ENCODE measurements at regions not wholly inside any gene's neighbourhood (a gene's known extent, or its start where the extent isn't known, plus 50 kb on each side); places are given as distances from the start of the nearest gene placed in this dataset.

GRCh38 chr4:66048861-66049260 lies 378.6 kb upstream of the EPHA5 start:
- no peak for TF ChIP-seq SNAI2 (CRISPR knock-in tag; IDR thresholded peaks at IDR 0.05)
- no peak for TF ChIP-seq ZNF8 (CRISPR knock-in tag; IDR thresholded peaks at IDR 0.05)
- TF ChIP-seq ARNTL (CRISPR knock-in tag; IDR thresholded peaks at IDR 0.05; ENCODE audit: borderline replicate concordance, low read depth), result no peak
- no peak for TF ChIP-seq ISL1 (CRISPR knock-in tag; IDR thresholded peaks at IDR 0.05)
- no peak for TF ChIP-seq TCF4 (CRISPR knock-in tag; IDR thresholded peaks at IDR 0.05; ENCODE audit: borderline replicate concordance)
- no peak for TF ChIP-seq ZNF565 (CRISPR knock-in tag; conservative IDR thresholded peaks at IDR 0.05; ENCODE audit: low read depth)
- TF ChIP-seq, protein P1, sequence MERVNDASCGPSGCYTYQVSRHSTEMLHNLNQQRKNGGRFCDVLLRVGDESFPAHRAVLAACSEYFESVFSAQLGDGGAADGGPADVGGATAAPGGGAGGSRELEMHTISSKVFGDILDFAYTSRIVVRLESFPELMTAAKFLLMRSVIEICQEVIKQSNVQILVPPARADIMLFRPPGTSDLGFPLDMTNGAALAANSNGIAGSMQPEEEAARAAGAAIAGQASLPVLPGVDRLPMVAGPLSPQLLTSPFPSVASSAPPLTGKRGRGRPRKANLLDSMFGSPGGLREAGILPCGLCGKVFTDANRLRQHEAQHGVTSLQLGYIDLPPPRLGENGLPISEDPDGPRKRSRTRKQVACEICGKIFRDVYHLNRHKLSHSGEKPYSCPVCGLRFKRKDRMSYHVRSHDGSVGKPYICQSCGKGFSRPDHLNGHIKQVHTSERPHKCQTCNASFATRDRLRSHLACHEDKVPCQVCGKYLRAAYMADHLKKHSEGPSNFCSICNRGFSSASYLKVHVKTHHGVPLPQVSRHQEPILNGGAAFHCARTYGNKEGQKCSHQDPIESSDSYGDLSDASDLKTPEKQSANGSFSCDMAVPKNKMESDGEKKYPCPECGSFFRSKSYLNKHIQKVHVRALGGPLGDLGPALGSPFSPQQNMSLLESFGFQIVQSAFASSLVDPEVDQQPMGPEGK (CRISPR knock-in tag; IDR thresholded peaks at IDR 0.05; ENCODE audit: borderline replicate concordance), result no peak
- TF ChIP-seq CSDC2 (CRISPR knock-in tag; IDR thresholded peaks at IDR 0.05), result no peak
- TF ChIP-seq POU6F1 (CRISPR knock-in tag; IDR thresholded peaks at IDR 0.05; ENCODE audit: borderline replicate concordance, low read depth), result no peak
- TF ChIP-seq BACH2 (CRISPR knock-in tag; IDR thresholded peaks at IDR 0.05; ENCODE audit: borderline replicate concordance), result no peak
- no peak for TF ChIP-seq OSR1 (CRISPR knock-in tag; IDR thresholded peaks at IDR 0.05)
- no peak for TF ChIP-seq ZFP3 (CRISPR knock-in tag; IDR thresholded peaks at IDR 0.05)
- TF ChIP-seq, protein P2, sequence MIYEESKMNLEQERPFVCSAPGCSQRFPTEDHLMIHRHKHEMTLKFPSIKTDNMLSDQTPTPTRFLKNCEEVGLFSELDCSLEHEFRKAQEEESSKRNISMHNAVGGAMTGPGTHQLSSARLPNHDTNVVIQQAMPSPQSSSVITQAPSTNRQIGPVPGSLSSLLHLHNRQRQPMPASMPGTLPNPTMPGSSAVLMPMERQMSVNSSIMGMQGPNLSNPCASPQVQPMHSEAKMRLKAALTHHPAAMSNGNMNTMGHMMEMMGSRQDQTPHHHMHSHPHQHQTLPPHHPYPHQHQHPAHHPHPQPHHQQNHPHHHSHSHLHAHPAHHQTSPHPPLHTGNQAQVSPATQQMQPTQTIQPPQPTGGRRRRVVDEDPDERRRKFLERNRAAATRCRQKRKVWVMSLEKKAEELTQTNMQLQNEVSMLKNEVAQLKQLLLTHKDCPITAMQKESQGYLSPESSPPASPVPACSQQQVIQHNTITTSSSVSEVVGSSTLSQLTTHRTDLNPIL (CRISPR knock-in tag; IDR thresholded peaks at IDR 0.05; ENCODE audit: low read depth), result no peak
- TF ChIP-seq CSRNP3 (CRISPR knock-in tag; IDR thresholded peaks at IDR 0.05), result no peak
- no peak for TF ChIP-seq GLIS3 (CRISPR knock-in tag; IDR thresholded peaks at IDR 0.05)
- no peak for TF ChIP-seq TOX (CRISPR knock-in tag; IDR thresholded peaks at IDR 0.05; ENCODE audit: borderline replicate concordance)
- no peak for ATAC-seq

DNA sequence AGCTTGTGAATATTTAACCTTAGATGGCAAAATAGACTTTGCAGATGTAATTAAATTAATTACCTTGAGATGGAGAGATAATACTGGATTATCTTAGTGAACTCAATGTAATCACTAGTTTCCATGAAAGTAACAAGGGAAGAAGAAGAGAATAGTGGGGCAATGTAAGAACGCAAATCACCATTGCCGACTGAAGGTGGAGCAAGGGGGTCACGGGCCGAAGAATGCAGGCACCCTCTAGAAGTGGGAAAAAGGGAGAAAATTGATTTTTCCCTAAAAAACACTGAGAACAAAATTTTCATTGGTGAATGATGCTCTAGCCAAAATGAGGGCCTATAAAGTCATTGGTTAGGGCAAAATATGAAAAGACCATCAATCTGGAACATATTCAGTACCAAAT lies 375.6 kb upstream of the EPHA5 start:
- no peak for ATAC-seq
- TF ChIP-seq RARB (CRISPR knock-in tag; IDR thresholded peaks at IDR 0.05) (no peak), ARNTL (CRISPR knock-in tag; IDR thresholded peaks at IDR 0.05; ENCODE audit: borderline replicate concordance, low read depth) (no peak), ZNF8 (CRISPR knock-in tag; IDR thresholded peaks at IDR 0.05) (no peak), ISL1 (CRISPR knock-in tag; IDR thresholded peaks at IDR 0.05) (no peak), ZFP3 (CRISPR knock-in tag; IDR thresholded peaks at IDR 0.05) (no peak), CSDC2 (CRISPR knock-in tag; IDR thresholded peaks at IDR 0.05) (no peak), ESRRG (CRISPR knock-in tag; IDR thresholded peaks at IDR 0.05) (no peak), OSR1 (CRISPR knock-in tag; IDR thresholded peaks at IDR 0.05) (no peak), TOX (CRISPR knock-in tag; IDR thresholded peaks at IDR 0.05; ENCODE audit: borderline replicate concordance) (no peak), SNAI2 (CRISPR knock-in tag; IDR thresholded peaks at IDR 0.05) (no peak), ZFP30 (CRISPR knock-in tag; IDR thresholded peaks at IDR 0.05) (no peak), POU6F1 (CRISPR knock-in tag; IDR thresholded peaks at IDR 0.05; ENCODE audit: borderline replicate concordance, low read depth) (no peak), TCF4 (CRISPR knock-in tag; IDR thresholded peaks at IDR 0.05; ENCODE audit: borderline replicate concordance) (no peak), PPARA (CRISPR knock-in tag; IDR thresholded peaks at IDR 0.05; ENCODE audit: borderline replicate concordance) (no peak), CSRNP3 (CRISPR knock-in tag; IDR thresholded peaks at IDR 0.05) (no peak), ZC3H10 (CRISPR knock-in tag; IDR thresholded peaks at IDR 0.05) (no peak), BACH2 (CRISPR knock-in tag; IDR thresholded peaks at IDR 0.05; ENCODE audit: borderline replicate concordance) (no peak)
- TF ChIP-seq, protein P3, sequence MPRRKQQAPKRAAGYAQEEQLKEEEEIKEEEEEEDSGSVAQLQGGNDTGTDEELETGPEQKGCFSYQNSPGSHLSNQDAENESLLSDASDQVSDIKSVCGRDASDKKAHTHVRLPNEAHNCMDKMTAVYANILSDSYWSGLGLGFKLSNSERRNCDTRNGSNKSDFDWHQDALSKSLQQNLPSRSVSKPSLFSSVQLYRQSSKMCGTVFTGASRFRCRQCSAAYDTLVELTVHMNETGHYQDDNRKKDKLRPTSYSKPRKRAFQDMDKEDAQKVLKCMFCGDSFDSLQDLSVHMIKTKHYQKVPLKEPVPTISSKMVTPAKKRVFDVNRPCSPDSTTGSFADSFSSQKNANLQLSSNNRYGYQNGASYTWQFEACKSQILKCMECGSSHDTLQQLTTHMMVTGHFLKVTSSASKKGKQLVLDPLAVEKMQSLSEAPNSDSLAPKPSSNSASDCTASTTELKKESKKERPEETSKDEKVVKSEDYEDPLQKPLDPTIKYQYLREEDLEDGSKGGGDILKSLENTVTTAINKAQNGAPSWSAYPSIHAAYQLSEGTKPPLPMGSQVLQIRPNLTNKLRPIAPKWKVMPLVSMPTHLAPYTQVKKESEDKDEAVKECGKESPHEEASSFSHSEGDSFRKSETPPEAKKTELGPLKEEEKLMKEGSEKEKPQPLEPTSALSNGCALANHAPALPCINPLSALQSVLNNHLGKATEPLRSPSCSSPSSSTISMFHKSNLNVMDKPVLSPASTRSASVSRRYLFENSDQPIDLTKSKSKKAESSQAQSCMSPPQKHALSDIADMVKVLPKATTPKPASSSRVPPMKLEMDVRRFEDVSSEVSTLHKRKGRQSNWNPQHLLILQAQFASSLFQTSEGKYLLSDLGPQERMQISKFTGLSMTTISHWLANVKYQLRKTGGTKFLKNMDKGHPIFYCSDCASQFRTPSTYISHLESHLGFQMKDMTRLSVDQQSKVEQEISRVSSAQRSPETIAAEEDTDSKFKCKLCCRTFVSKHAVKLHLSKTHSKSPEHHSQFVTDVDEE (CRISPR knock-in tag; IDR thresholded peaks at IDR 0.05), result no peak
- TF ChIP-seq, protein P1 (CRISPR knock-in tag; IDR thresholded peaks at IDR 0.05; ENCODE audit: borderline replicate concordance), result no peak
